RWPE2 (cell line): ENCODE measurements at regions not wholly inside any gene's neighbourhood (a gene's known extent, or its start where the extent isn't known, plus 50 kb on each side); places are given as distances from the start of the nearest gene placed in this dataset.
"Not testable (repeated sequence)": the region's sequence is repeated elsewhere in the genome, so short reads cannot be mapped to it uniquely, and the experiment has no call there.

Experiments used
- ATAC-seq: fragments of 200-7000 bp; cut with Tn5 transposase; 3 replicates; pipeline ENCODE4 v1.9.1; 2021; ENCODE audit warnings: low read depth
- DNase-seq: peaks from one replicate; pipeline ENCODE4 v3.0.0-alpha.2; 2020; ENCODE audit warnings: low spot score
- H3K27ac ChIP-seq: fragments of 450-650 bp; 2 replicates; pipeline ENCODE4 v1.5.1; 2017; ENCODE audit warnings: mild to moderate bottlenecking; ENCODE audit not compliant: poor library complexity, severe bottlenecking
- H3K27me3 ChIP-seq: fragments of 250-450 bp; sonication (Bioruptor Pico); 2 replicates; pipeline ENCODE4 v1.5.1; 2021; ENCODE audit warnings: mild to moderate bottlenecking, moderate library complexity; ENCODE audit not compliant: insufficient read depth, poor library complexity, severe bottlenecking
- H3K36me3 ChIP-seq: fragments of 250-450 bp; sonication (Bioruptor Pico); 2 replicates; pipeline ENCODE4 v1.5.1; 2020; ENCODE audit warnings: low read depth, mild to moderate bottlenecking, moderate library complexity
- H3K4me1 ChIP-seq: fragments of 250-450 bp; sonication (Bioruptor Pico); 2 replicates; pipeline ENCODE4 v1.5.1; 2021; ENCODE audit warnings: mild to moderate bottlenecking, moderate library complexity; ENCODE audit not compliant: insufficient read depth, poor library complexity, severe bottlenecking
- H3K4me3 ChIP-seq: fragments of 250-450 bp; sonication (Bioruptor Pico); 2 replicates; pipeline ENCODE4 v1.5.1; 2021; ENCODE audit warnings: mild to moderate bottlenecking, moderate library complexity; ENCODE audit not compliant: severe bottlenecking
- H3K9me3 ChIP-seq: fragments of 250-450 bp; sonication (Bioruptor Pico); 2 replicates; pipeline ENCODE4 v1.5.1; 2021; ENCODE audit warnings: mild to moderate bottlenecking, moderate library complexity; ENCODE audit not compliant: severe bottlenecking
- TF ChIP-seq, protein P1 (sequence below): fragments of 450-650 bp; IDR thresholded peaks from one replicate; pipeline ENCODE4 v1.5.1; 2017; ENCODE audit warnings: mild to moderate bottlenecking, moderate library complexity; ENCODE audit not compliant: poor library complexity, severe bottlenecking

DNA sequence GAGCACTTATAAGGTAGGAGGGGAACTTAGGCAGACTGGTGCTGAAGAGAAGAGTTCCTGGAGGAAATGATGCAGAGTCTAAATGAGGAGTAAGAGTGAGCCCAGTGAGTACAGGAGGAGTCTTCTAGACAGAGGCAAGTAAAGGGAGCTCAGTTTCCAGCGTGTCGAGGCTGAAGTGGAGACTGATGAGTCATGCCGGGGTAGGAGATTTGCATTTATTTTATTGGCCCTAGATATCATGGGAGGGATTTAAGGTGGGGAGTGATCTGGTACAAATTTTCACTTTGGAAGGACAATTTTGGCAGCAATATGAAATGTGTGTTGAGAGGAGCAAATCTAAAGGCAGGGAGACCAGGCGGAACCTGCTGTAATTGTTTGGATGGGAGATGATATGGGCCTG, 157.5 kb downstream of the TTC8 start:
- Histone ChIP-seq H3K27me3 (no peaks in the 10 kb centered on the region), H3K27ac (no peak overlapping the region), H3K36me3 (no peaks in the 10 kb centered on the region), H3K4me3 (no peak overlapping the region), H3K9me3 (no peaks in the 10 kb centered on the region), H3K4me1 (peaks cover 24% of the 10 kb centered on the region)
- TF ChIP-seq, protein P1, sequence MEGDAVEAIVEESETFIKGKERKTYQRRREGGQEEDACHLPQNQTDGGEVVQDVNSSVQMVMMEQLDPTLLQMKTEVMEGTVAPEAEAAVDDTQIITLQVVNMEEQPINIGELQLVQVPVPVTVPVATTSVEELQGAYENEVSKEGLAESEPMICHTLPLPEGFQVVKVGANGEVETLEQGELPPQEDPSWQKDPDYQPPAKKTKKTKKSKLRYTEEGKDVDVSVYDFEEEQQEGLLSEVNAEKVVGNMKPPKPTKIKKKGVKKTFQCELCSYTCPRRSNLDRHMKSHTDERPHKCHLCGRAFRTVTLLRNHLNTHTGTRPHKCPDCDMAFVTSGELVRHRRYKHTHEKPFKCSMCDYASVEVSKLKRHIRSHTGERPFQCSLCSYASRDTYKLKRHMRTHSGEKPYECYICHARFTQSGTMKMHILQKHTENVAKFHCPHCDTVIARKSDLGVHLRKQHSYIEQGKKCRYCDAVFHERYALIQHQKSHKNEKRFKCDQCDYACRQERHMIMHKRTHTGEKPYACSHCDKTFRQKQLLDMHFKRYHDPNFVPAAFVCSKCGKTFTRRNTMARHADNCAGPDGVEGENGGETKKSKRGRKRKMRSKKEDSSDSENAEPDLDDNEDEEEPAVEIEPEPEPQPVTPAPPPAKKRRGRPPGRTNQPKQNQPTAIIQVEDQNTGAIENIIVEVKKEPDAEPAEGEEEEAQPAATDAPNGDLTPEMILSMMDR, result no peak
- DNase-seq, result no peak
- ATAC-seq, result no peak

DNA sequence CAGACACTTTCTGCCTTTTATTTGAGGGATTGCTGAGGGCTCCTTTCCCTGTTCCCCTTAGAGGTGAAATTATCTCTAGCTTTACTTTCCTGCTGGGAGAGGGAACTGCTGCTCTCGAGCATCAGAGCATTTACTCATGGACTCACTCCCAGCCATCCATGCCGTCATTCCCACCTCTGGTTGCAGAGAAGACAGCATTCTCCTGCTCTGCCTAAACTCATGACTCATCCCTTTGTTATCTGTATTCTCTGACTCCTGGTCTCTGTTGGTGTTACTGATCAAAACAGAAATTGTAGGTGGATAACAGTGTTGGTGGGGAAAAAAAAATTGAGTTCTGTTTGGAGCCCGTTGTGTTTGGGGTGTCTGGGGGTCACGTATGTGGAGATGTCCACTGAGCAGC, 159.3 kb downstream of the TTC8 start:
- no peak overlapping the region for H3K4me3 ChIP-seq
- ATAC-seq (peak; percentile 91), DNase-seq (peak; percentile 87)
- TF ChIP-seq, protein P1, result no peak
- H3K27ac ChIP-seq, result peak overlapping the region; percentile 55
- no peaks in the 10 kb centered on the region for H3K36me3 ChIP-seq
- peaks cover 33% of the 10 kb centered on the region for H3K4me1 ChIP-seq
- H3K9me3 ChIP-seq, result no peaks in the 10 kb centered on the region
- H3K27me3 ChIP-seq, result no peaks in the 10 kb centered on the region

DNA sequence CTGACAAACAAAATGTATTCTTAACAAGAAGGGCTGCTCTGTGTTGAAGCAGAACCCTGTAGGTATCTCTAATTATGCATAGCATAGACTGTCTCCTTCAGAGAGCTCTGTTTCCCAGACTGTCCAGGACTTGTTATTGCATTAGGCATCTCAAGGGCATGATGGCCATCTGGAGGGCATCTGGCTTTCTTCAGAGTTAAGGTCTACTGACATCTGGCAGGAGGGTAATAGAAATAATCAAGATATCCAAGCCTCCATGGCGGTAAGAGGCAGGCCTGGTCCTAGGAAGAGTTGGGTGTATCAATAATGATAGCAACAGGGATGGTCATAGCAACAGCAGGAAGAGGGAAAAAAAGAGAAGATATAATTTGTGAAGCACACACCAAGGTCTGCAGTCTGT, 161.2 kb downstream of the TTC8 start:
- no peaks in the 10 kb centered on the region for H3K36me3 ChIP-seq
- no peaks in the 10 kb centered on the region for H3K27me3 ChIP-seq
- TF ChIP-seq, protein P1, result no peak
- no peak overlapping the region for H3K4me3 ChIP-seq
- ATAC-seq (no peak), DNase-seq (no peak)
- H3K4me1 ChIP-seq, result peaks cover 33% of the 10 kb centered on the region
- peak overlapping the region; percentile 95 for H3K27ac ChIP-seq
- H3K9me3 ChIP-seq, result no peaks in the 10 kb centered on the region

DNA sequence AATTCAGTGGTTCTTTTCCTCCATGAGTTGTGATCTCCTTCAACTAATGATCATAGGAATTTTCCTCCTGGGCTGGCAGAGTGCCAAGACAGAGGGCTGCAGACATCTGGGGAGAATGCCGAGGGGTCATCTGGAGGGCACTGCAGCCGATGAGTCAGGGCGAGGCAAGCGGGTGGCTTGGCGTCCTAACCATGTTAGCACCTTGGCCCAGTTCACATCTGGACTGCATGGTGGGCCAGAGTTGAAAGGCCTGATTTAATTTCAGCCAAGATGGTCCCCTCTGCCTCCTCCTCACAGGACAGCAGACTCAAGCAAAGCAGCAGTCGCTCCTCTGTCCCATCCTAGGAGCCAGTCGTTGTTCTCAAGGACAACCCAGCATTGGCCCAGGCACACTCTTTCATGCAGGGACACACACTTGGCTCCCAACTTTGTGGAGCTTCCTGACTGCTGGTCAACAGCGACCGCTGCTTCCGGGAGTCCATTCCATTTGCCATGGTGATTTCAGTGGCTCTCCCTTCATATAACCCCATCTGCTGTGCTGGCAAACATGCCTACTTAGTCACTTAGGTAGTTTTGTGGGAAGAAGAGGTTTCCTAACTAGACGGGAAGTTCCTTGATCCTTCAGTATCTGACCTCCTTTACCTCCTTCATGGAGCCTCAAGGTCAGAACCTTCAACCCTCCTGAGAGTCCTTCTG, 161.8 kb downstream of the TTC8 start:
- TF ChIP-seq, protein P1, result no peak
- H3K36me3 ChIP-seq, result no peaks in the 10 kb centered on the region
- ATAC-seq (peak; percentile 51), DNase-seq (peak; percentile 93)
- H3K4me1 ChIP-seq, result peaks cover 33% of the 10 kb centered on the region
- peak overlapping the region; percentile 95 for H3K27ac ChIP-seq
- H3K27me3 ChIP-seq, result no peaks in the 10 kb centered on the region
- H3K9me3 ChIP-seq, result no peaks in the 10 kb centered on the region
- H3K4me3 ChIP-seq, result no peak overlapping the region

DNA sequence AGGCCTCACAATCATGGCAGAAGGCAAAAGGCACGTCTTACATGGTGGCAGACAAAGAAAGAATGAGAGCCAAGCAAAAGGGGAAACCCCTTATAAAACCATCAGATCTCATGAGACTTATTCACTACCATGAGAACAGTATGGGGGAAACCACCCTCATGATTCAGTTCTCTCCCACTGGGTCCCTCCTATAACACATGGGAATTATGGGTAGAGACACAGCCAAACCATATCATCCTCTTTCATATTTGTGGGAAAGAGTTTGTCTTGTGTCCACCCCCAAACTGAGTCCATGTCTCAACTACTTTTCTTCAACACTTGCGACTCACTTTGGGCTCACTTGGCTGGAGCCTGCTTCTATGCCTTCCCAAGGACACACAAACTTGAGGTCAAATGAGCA, 162.5 kb downstream of the TTC8 start:
- not testable (repeated sequence) for H3K9me3 ChIP-seq, DNase-seq, H3K4me3 ChIP-seq, H3K27me3 ChIP-seq, ATAC-seq, H3K36me3 ChIP-seq
- H3K27ac ChIP-seq, result peak overlapping the region; percentile 95
- peaks cover 33% of the 10 kb centered on the region for H3K4me1 ChIP-seq
